ENCODE measurements at regions not wholly inside any gene's neighbourhood (a gene's known extent, or its start where the extent isn't known, plus 50 kb on each side); places are given as distances from the start of the nearest gene placed in this dataset.
"Not testable (repeated sequence)": the region's sequence is repeated elsewhere in the genome, so short reads cannot be mapped to it uniquely, and the experiment has no call there.

DNA sequence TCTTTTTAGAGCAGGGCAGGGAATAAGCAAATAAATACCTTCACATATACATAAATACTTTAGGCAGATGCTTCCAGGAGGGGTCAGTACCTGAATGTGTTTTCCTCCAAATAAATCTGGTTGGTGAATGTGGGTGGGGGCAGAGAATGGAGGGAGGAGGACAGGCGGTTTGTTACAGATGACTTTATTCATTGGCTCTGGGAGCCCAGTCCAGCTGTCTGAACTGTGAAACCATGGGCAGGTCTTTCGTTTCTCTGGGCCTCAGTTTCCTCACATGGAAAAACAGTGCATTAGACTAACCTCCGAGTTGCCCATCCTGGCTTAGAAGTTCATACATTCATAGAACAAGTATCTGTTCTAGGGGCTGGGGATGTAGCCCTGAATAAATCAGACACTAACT is 124.6 kb downstream of the IER5 start:
- H3K4me3 ChIP-seq (ENCODE audit: low read length): no peak overlapping the region
- TF ChIP-seq, protein P1, sequence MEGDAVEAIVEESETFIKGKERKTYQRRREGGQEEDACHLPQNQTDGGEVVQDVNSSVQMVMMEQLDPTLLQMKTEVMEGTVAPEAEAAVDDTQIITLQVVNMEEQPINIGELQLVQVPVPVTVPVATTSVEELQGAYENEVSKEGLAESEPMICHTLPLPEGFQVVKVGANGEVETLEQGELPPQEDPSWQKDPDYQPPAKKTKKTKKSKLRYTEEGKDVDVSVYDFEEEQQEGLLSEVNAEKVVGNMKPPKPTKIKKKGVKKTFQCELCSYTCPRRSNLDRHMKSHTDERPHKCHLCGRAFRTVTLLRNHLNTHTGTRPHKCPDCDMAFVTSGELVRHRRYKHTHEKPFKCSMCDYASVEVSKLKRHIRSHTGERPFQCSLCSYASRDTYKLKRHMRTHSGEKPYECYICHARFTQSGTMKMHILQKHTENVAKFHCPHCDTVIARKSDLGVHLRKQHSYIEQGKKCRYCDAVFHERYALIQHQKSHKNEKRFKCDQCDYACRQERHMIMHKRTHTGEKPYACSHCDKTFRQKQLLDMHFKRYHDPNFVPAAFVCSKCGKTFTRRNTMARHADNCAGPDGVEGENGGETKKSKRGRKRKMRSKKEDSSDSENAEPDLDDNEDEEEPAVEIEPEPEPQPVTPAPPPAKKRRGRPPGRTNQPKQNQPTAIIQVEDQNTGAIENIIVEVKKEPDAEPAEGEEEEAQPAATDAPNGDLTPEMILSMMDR (conservative IDR thresholded peaks at IDR 0.05; ENCODE audit: low read depth, low read length): no peak
- DNase-seq (ENCODE audit: low read depth): no peak

DNA sequence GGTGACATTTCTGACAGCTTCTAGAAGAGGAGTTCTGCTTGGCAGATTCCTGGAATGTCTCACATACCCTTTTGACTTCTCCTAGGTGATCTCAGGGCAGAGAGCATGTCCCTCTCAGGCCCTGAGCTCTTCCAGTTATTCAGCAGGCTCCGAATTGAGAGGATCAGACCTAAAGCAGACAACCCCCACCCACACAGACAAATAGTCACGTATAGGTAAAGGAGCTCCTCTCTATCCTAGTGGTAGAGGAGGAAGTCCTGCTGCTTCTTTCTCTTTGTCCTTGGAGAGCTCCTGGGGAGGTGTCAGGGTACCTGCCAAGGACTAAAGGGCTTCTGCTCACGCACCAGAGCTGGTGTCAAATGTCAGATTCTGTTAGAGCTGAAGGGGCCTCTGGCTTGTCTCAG is 128.1 kb downstream of the IER5 start:
- TF ChIP-seq, protein P1 (conservative IDR thresholded peaks at IDR 0.05; ENCODE audit: low read depth, low read length): no peak
- H3K4me3 ChIP-seq (ENCODE audit: low read length): no peak overlapping the region
- no peak for DNase-seq (ENCODE audit: low read depth)

DNA sequence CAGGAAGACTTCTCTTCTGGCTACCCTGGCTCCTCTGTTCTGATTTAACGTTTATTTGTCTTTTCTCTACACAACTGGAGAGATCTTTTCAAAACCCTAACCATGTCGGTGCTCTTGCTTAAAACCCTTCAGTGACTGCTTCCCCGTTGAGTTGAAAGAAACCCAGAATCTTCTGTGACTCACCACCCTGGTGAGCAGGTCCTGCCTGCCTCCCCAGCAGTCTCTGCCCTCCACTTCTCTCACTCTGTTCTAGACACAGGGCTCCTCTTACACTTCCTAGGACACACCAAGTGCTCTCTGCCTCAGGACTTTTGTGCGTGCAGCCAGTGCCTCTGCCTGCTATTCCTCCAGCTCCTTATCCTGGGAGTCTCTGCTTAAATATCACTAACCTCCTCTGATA is 131.4 kb downstream of the IER5 start:
- TF ChIP-seq, protein P1 (conservative IDR thresholded peaks at IDR 0.05; ENCODE audit: low read depth, low read length): no peak
- no peak overlapping the region for H3K4me3 ChIP-seq (ENCODE audit: low read length)
- DNase-seq (ENCODE audit: low read depth): no peak

DNA sequence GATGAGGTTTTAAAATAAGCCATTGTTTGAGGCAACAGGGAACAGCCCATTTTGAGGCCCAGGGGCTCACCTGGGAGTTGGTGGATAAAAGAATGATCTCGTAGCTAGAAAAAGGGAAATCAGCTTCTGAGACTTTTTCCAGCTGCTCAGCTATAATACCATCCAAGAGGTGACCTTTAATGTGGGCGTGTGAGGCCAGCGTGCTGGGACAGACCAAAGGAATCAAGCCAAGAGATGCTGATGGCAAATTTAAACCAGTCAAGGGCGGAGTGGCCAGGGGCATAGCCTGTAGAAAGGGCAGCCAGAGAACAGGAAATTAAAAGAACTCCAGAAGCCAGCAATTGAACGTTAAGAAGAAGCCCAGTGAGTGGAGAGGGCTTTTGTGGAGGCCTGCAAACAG is 132.6 kb downstream of the IER5 start:
- TF ChIP-seq, protein P1 (conservative IDR thresholded peaks at IDR 0.05; ENCODE audit: low read depth, low read length): no peak
- no peak for DNase-seq (ENCODE audit: low read depth)
- no peak overlapping the region for H3K4me3 ChIP-seq (ENCODE audit: low read length)

DNA sequence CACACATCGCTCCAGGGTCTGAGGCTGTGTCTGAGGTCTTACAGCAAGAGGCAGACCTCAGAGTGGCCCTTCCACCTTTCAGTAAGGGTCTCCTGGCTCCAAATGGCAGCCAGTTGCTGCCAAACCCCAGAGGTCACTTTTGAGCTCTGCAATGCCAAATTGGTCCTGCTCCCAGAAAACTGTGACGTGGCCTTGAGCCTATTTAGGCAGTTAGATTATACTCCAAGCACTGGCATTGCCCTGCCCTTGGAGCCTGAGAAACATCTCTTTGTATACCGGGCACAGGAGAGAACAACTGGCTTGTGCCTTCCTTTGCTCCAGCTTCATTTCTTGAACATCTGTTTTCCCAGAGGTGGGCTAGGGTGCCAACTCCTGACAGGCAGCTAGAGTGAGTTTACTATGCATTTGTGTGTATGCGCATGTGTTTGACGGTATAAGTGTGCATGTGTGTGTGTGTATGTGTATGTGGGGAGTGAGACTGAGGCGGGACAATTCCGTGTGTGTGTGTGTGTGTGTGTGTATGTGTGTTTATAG is 134.5 kb downstream of the IER5 start:
- no peak for DNase-seq (ENCODE audit: low read depth)
- TF ChIP-seq, protein P1 (conservative IDR thresholded peaks at IDR 0.05; ENCODE audit: low read depth, low read length): no peak

DNA sequence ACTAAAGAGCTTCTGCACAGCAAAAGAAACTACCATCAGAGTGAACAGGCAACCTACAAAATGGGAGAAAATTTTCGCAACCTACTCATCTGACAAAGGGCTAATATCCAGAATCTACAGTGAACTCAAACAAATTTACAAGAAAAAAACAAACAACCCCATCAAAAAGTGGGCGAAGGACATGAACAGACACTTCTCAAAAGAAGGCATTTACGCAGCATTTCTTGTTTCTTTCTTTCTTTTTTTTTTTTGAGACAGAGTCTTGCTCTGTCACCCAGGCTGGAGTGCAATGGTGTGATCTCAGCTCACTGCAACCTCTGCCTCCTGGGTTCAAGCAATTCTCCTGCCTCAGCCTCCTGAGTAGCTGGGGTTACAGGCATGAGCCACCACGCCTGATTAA is 138.2 kb downstream of the IER5 start:
- not testable (repeated sequence) for DNase-seq (ENCODE audit: low read depth); H3K4me3 ChIP-seq (ENCODE audit: low read length)

More for the DNA sequence above, 134.5 kb downstream of the IER5 start:
- H3K4me3 ChIP-seq (ENCODE audit: low read length): no peak overlapping the region

DNA sequence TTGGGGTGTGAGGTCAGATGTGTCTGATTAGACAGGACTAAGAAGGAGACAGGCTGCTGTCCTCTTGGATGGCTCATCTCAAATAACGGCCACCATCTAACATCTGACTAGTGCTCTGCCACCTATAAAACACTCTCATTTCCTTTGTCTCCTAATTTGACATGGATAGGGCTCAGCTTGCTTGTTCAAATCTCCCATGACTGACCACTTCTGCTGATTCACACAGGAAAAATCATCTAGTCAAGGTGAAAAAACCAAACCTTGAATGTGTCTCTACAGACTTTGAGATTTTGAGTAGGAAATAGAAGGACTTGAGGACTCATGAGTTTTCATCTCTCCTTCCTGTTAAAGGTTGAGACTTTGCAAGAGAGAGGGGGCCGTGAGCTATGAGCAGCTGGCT is 150.6 kb downstream of the IER5 start:
- H3K4me3 ChIP-seq (ENCODE audit: low read length): no peak overlapping the region
- DNase-seq (ENCODE audit: low read depth): no peak
- TF ChIP-seq, protein P1 (conservative IDR thresholded peaks at IDR 0.05; ENCODE audit: low read depth, low read length): no peak

DNA sequence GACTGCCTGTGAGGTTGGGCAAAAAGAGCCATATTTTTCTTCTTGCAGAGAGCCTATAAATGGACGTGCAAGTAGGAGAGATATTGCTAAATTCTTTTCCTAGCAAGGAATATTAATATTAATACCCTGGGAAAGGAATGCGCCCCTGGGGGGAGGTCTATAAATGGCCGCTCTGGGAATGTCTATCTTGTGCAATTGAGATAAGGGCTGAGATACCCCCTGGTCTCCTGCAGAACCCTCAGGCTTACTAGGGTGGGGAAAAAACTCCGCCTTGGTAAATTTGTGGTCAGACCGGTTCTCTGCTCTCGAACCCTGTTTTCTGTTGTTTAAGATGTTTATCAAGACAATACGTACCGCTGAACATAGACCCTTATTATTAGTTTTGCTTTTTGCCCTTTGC is 157.8 kb downstream of the IER5 start:
- DNase-seq (ENCODE audit: low read depth); H3K4me3 ChIP-seq (ENCODE audit: low read length): not testable (repeated sequence)

DNA sequence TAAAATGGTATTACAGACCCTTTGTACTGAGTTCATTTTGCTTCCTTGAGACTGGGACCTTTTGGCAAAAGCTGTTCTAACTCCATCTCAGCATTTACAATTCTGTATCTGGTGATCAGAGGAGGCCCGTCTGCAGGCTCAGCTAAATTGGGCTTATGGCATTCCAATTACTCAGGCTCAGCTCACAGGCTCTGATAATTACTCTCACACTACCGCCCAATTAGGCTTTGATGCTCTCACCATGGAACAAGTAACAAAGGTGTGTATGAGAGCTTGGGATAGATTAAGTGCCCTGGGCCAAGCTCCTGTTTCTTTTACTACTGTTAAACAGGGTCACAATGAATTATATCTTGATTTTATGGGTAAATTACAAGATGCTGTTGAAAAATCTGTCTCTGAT is 159.9 kb downstream of the IER5 start:
- H3K4me3 ChIP-seq (ENCODE audit: low read length): not testable (repeated sequence)
- peak; percentile 21 for DNase-seq (ENCODE audit: low read depth)

All from retinal pigment epithelial cell (primary cell).